Ascending aorta (tissue), 2 donors: ENCODE measurements at regions not wholly inside any gene's neighbourhood (a gene's known extent, or its start where the extent isn't known, plus 50 kb on each side); places are given as distances from the start of the nearest gene placed in this dataset.
A peak's percentile ranks its signal among the peaks of the same experiment; 100 is the strongest.
"Not testable (repeated sequence)": the region's sequence is repeated elsewhere in the genome, so short reads cannot be mapped to it uniquely, and the experiment has no call there.

Experiments used
- DNase-seq, 2 donors: peaks; one replicate each; pipeline ENCODE4 v3.0.0-alpha.2; 2019; ENCODE audit warnings: low spot score in 2 of 2
- H3K27ac ChIP-seq, 2 donors: fragments of 200-600 bp; sonication (generic); one replicate each; pipeline ENCODE4 v1.5.1; 2016 to 2017; ENCODE audit warnings: mild to moderate bottlenecking in 1 of 2
- H3K27me3 ChIP-seq: fragments of 200-600 bp; sonication (generic); one replicate; pipeline ENCODE4 v1.5.1; 2017
- H3K36me3 ChIP-seq, 2 donors: fragments of 200-600 bp; sonication (generic); one replicate each; pipeline ENCODE4 v1.5.1; 2016
- H3K4me1 ChIP-seq, 2 donors: fragments of 200-600 bp; sonication (generic); one replicate each; pipeline ENCODE4 v1.5.1; 2016 to 2017; ENCODE audit warnings: mild to moderate bottlenecking in 1 of 2
- H3K4me3 ChIP-seq, 2 donors: fragments of 200-600 bp; sonication (generic); one replicate each; pipeline ENCODE4 v1.5.1; 2016 to 2017; ENCODE audit warnings: mild to moderate bottlenecking in 1 of 2
- H3K9me3 ChIP-seq, 2 donors: fragments of 200-600 bp; sonication (generic); one replicate each; pipeline ENCODE4 v1.5.1; 2016
- CTCF ChIP-seq, 3 experiments: fragments of 200-600 bp in 2 of 3; fragments of 450-650 bp in 1 of 3; sonication (generic) in 2 of 3; IDR thresholded peaks; one replicate each; pipeline ENCODE4 v1.5.1; 2016 to 2019; ENCODE audit warnings: antibody characterized with exemption in 3 of 3, mild to moderate bottlenecking in 1 of 3, moderate library complexity in 1 of 3
- intact Hi-C: fragments of 100-400 bp; cut with DNase I; formaldehyde crosslinking; loops from one replicate; pipeline ENCODE4 v1.15.1; 2023

GRCh38 chr6:27816906-27817305 is 95.3 kb downstream of the OR2B2 start:
- intact Hi-C loops, result loop anchor here (10.0 kb wide), 1 partner anchor 1712 kb away; a partner anchor contains a TSS

GRCh38 chr6:27814665-27815424 is 97.4 kb downstream of the OR2B2 start:
- intact Hi-C loops, result loop anchor here (5.0 to 10.0 kb wide), 2 partner anchors 77 to 1710 kb away; a partner anchor contains a TSS
- peak in 1 of 2 donors; percentile 92 for DNase-seq
- Histone ChIP-seq H3K36me3 (no peaks in the 10 kb centered on the region), H3K9me3 (no peaks in the 10 kb centered on the region), H3K4me1 (peaks cover 5% of the 10 kb centered on the region in 2 donors), H3K27me3 (no peaks in the 10 kb centered on the region), H3K27ac (peak overlapping the region; percentile 27 to 48), H3K4me3 (peak overlapping the region; percentile 32 to 69)
- no peak for TF ChIP-seq CTCF (IDR thresholded peaks at IDR 0.05)

More at GRCh38 chr6:27816906-27817305, 95.3 kb downstream of the OR2B2 start:
- Histone ChIP-seq H3K4me3 (no peak overlapping the region), H3K27me3 (no peaks in the 10 kb centered on the region), H3K27ac (no peak overlapping the region), H3K4me1 (peaks cover 0 to 3% of the 10 kb centered on the region in 2 donors), H3K36me3 (no peaks in the 10 kb centered on the region), H3K9me3 (no peaks in the 10 kb centered on the region)
- DNase-seq, result no peak
- TF ChIP-seq CTCF (IDR thresholded peaks at IDR 0.05), result no peak

- H3K4me1 ChIP-seq, H3K9me3 ChIP-seq, H3K27ac ChIP-seq, H3K36me3 ChIP-seq, H3K27me3 ChIP-seq, DNase-seq: not testable (repeated sequence)
- peak overlapping the region; percentile 32 to 69 for H3K4me3 ChIP-seq
- intact Hi-C loops, result loop anchor here (5.0 to 10.0 kb wide), 2 partner anchors 78 to 1710 kb away; a partner anchor contains a TSS
Observed at GRCh38 chr6:27814415-27814664, 97.9 kb downstream of the OR2B2 start.

GRCh38 chr6:27812805-27813492 is 99.2 kb downstream of the OR2B2 start:
- H3K9me3 ChIP-seq, result no peaks in the 10 kb centered on the region
- no peak for TF ChIP-seq CTCF (IDR thresholded peaks at IDR 0.05)
- DNase-seq, result no peak
- H3K4me3 ChIP-seq, result no peak overlapping the region
- no peaks in the 10 kb centered on the region for H3K36me3 ChIP-seq
- no peak overlapping the region for H3K27ac ChIP-seq
- intact Hi-C loops, result loop anchor here (5.0 to 10.0 kb wide), 2 partner anchors 79 to 1708 kb away; a partner anchor contains a TSS
- H3K27me3 ChIP-seq, result no peaks in the 10 kb centered on the region
- H3K4me1 ChIP-seq, result peaks cover 5 to 9% of the 10 kb centered on the region in 2 donors

- no peak for DNase-seq
- no peak for TF ChIP-seq CTCF (IDR thresholded peaks at IDR 0.05)
- Histone ChIP-seq H3K36me3 (no peaks in the 10 kb centered on the region), H3K9me3 (no peaks in the 10 kb centered on the region), H3K4me3 (no peak overlapping the region), H3K4me1 (peaks cover 5 to 9% of the 10 kb centered on the region in 2 donors), H3K27me3 (no peaks in the 10 kb centered on the region), H3K27ac (no peak overlapping the region)
- intact Hi-C loops, result loop anchor here (5.0 to 10.0 kb wide), 2 partner anchors 80 to 1707 kb away; a partner anchor contains a TSS
Observed at GRCh38 chr6:27812078-27812804, 100.0 kb downstream of the OR2B2 start.
